NB4 (cell line): ENCODE measurements at regions not wholly inside any gene's neighbourhood (a gene's known extent, or its start where the extent isn't known, plus 50 kb on each side); places are given as distances from the start of the nearest gene placed in this dataset.

Experiments used
- DNase-seq: peaks from one replicate; pipeline ENCODE4 v3.0.0; 2010; ENCODE audit warnings: low read depth
- H3K4me3 ChIP-seq: one replicate; pipeline ENCODE4 v1.5.1; 2011; ENCODE audit warnings: mild to moderate bottlenecking, low read depth, low read length, moderate library complexity
- CTCF ChIP-seq: IDR thresholded peaks from one replicate; pipeline ENCODE4 v1.5.1; 2012; ENCODE audit warnings: low read depth, low read length
- MAX ChIP-seq: IDR thresholded peaks from 2 replicates; pipeline ENCODE4 v1.6.1; 2011; ENCODE audit warnings: low read depth, low read length
- MYC ChIP-seq: IDR thresholded peaks from 2 replicates; pipeline ENCODE4 v1.6.1; 2011; ENCODE audit warnings: low read depth, low read length
- POLR2A ChIP-seq: IDR thresholded peaks from 2 replicates; pipeline ENCODE4 v1.6.1; 2011; ENCODE audit warnings: mild to moderate bottlenecking; ENCODE audit not compliant: insufficient read length; ENCODE audit errors: extremely low read depth

- no peak for DNase-seq
- H3K4me3 ChIP-seq = no peak overlapping the region
- TF ChIP-seq CTCF (no peak), POLR2A (no peak)
Measured at GRCh38 chr4:14096396-14096965, 469.0 kb upstream of the BOD1L1 start.

- TF ChIP-seq POLR2A = no peak
- no peak for TF ChIP-seq MYC
- no peak for TF ChIP-seq MAX
- TF ChIP-seq CTCF = no peak
- DNase-seq = no peak
- no peak overlapping the region for H3K4me3 ChIP-seq
Measured at GRCh38 chr4:14100349-14100748, 472.8 kb upstream of the BOD1L1 start.

GRCh38 chr4:14110407-14110806 lies 482.9 kb upstream of the BOD1L1 start:
- DNase-seq = no peak
- TF ChIP-seq POLR2A = no peak
- no peak for TF ChIP-seq MAX
- no peak for TF ChIP-seq CTCF
- TF ChIP-seq MYC = no peak
- H3K4me3 ChIP-seq = no peak overlapping the region

- H3K4me3 ChIP-seq = no peak overlapping the region
- TF ChIP-seq MAX = no peak
- TF ChIP-seq POLR2A = no peak
- TF ChIP-seq MYC = no peak
- TF ChIP-seq CTCF = no peak
- DNase-seq = peak; percentile 7
Measured at GRCh38 chr4:14111730-14112181, 484.2 kb upstream of the BOD1L1 start.

- no peak overlapping the region for H3K4me3 ChIP-seq
- no peak for DNase-seq
- no peak for TF ChIP-seq MYC
- TF ChIP-seq POLR2A = no peak
- no peak for TF ChIP-seq CTCF
- no peak for TF ChIP-seq MAX
Measured at GRCh38 chr4:14115106-14115505, 487.6 kb upstream of the BOD1L1 start.

GRCh38 chr4:14117575-14118238 lies 490.2 kb upstream of the BOD1L1 start:
- DNase-seq = no peak
- TF ChIP-seq MAX (no peak), MYC (no peak), POLR2A (no peak), CTCF (no peak)
- H3K4me3 ChIP-seq = no peak overlapping the region
